ENCODE measurements at regions not wholly inside any gene's neighbourhood (a gene's known extent, or its start where the extent isn't known, plus 50 kb on each side); places are given as distances from the start of the nearest gene placed in this dataset.

GRCh38 chr11:69566001-69566400 lies 75.0 kb upstream of the CCND1 start:
- H3K9me3 Mint-ChIP-seq: peaks cover 11% of the 10 kb centered on the region
- H3K4me3 Mint-ChIP-seq: no peak overlapping the region
- no peak overlapping the region for H3K27ac Mint-ChIP-seq
- H3K36me3 Mint-ChIP-seq (ENCODE audit: low read depth): no peaks in the 10 kb centered on the region
- no peaks in the 10 kb centered on the region for H3K4me1 Mint-ChIP-seq
- TF ChIP-seq CTCF (IDR thresholded peaks at IDR 0.05; ENCODE audit: unreplicated experiment in 3 of 3): no peak
- H3K27me3 Mint-ChIP-seq (ENCODE audit: low read depth): peaks cover 17% of the 10 kb centered on the region

GRCh38 chr11:69567951-69568808 lies 72.8 kb upstream of the CCND1 start:
- Mint-ChIP-seq H3K27ac (no peak overlapping the region), H3K27me3 (ENCODE audit: low read depth) (peaks cover 17% of the 10 kb centered on the region), H3K36me3 (ENCODE audit: low read depth) (no peaks in the 10 kb centered on the region), H3K9me3 (peaks cover 4% of the 10 kb centered on the region), H3K4me3 (no peak overlapping the region), H3K4me1 (no peaks in the 10 kb centered on the region)
- TF ChIP-seq CTCF (IDR thresholded peaks at IDR 0.05; ENCODE audit: unreplicated experiment in 3 of 3): no peak

- TF ChIP-seq CTCF (IDR thresholded peaks at IDR 0.05; ENCODE audit: unreplicated experiment in 3 of 3): no peak
- Mint-ChIP-seq H3K27me3 (ENCODE audit: low read depth) (peaks cover 17% of the 10 kb centered on the region), H3K27ac (no peak overlapping the region), H3K4me1 (no peaks in the 10 kb centered on the region), H3K4me3 (no peak overlapping the region), H3K36me3 (ENCODE audit: low read depth) (no peaks in the 10 kb centered on the region), H3K9me3 (peaks cover 4% of the 10 kb centered on the region)
Measured at GRCh38 chr11:69568809-69569097, 72.2 kb upstream of the CCND1 start.

GRCh38 chr11:69569306-69570200 lies 71.4 kb upstream of the CCND1 start:
- H3K9me3 Mint-ChIP-seq: peaks cover 4% of the 10 kb centered on the region
- peaks cover 17% of the 10 kb centered on the region for H3K27me3 Mint-ChIP-seq (ENCODE audit: low read depth)
- no peaks in the 10 kb centered on the region for H3K36me3 Mint-ChIP-seq (ENCODE audit: low read depth)
- no peak for TF ChIP-seq CTCF (IDR thresholded peaks at IDR 0.05; ENCODE audit: unreplicated experiment in 3 of 3)
- H3K27ac Mint-ChIP-seq: no peak overlapping the region
- no peak overlapping the region for H3K4me3 Mint-ChIP-seq
- no peaks in the 10 kb centered on the region for H3K4me1 Mint-ChIP-seq

GRCh38 chr11:69572233-69572860 lies 68.6 kb upstream of the CCND1 start:
- H3K27me3 Mint-ChIP-seq (ENCODE audit: low read depth): peaks cover 31% of the 10 kb centered on the region
- H3K9me3 Mint-ChIP-seq: no peaks in the 10 kb centered on the region
- no peak for TF ChIP-seq CTCF (IDR thresholded peaks at IDR 0.05; ENCODE audit: unreplicated experiment in 3 of 3)
- H3K4me1 Mint-ChIP-seq: no peaks in the 10 kb centered on the region
- H3K36me3 Mint-ChIP-seq (ENCODE audit: low read depth): no peaks in the 10 kb centered on the region
- no peak overlapping the region for H3K4me3 Mint-ChIP-seq
- no peak overlapping the region for H3K27ac Mint-ChIP-seq

All from nephron (organoid).